ENCODE measurements at regions not wholly inside any gene's neighbourhood (a gene's known extent, or its start where the extent isn't known, plus 50 kb on each side); places are given as distances from the start of the nearest gene placed in this dataset.

- TF ChIP-seq, protein P1, sequence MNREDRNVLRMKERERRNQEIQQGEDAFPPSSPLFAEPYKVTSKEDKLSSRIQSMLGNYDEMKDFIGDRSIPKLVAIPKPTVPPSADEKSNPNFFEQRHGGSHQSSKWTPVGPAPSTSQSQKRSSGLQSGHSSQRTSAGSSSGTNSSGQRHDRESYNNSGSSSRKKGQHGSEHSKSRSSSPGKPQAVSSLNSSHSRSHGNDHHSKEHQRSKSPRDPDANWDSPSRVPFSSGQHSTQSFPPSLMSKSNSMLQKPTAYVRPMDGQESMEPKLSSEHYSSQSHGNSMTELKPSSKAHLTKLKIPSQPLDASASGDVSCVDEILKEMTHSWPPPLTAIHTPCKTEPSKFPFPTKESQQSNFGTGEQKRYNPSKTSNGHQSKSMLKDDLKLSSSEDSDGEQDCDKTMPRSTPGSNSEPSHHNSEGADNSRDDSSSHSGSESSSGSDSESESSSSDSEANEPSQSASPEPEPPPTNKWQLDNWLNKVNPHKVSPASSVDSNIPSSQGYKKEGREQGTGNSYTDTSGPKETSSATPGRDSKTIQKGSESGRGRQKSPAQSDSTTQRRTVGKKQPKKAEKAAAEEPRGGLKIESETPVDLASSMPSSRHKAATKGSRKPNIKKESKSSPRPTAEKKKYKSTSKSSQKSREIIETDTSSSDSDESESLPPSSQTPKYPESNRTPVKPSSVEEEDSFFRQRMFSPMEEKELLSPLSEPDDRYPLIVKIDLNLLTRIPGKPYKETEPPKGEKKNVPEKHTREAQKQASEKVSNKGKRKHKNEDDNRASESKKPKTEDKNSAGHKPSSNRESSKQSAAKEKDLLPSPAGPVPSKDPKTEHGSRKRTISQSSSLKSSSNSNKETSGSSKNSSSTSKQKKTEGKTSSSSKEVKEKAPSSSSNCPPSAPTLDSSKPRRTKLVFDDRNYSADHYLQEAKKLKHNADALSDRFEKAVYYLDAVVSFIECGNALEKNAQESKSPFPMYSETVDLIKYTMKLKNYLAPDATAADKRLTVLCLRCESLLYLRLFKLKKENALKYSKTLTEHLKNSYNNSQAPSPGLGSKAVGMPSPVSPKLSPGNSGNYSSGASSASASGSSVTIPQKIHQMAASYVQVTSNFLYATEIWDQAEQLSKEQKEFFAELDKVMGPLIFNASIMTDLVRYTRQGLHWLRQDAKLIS (CRISPR knock-in tag; IDR thresholded peaks at IDR 0.05; ENCODE audit: borderline replicate concordance): no peak
- TF ChIP-seq ATF2 (CRISPR knock-in tag; IDR thresholded peaks at IDR 0.05; ENCODE audit: borderline replicate concordance, low read depth): no peak
- TF ChIP-seq NR3C1 (CRISPR knock-in tag; conservative IDR thresholded peaks at IDR 0.05; ENCODE audit: low read depth): no peak
- TF ChIP-seq, protein P2, sequence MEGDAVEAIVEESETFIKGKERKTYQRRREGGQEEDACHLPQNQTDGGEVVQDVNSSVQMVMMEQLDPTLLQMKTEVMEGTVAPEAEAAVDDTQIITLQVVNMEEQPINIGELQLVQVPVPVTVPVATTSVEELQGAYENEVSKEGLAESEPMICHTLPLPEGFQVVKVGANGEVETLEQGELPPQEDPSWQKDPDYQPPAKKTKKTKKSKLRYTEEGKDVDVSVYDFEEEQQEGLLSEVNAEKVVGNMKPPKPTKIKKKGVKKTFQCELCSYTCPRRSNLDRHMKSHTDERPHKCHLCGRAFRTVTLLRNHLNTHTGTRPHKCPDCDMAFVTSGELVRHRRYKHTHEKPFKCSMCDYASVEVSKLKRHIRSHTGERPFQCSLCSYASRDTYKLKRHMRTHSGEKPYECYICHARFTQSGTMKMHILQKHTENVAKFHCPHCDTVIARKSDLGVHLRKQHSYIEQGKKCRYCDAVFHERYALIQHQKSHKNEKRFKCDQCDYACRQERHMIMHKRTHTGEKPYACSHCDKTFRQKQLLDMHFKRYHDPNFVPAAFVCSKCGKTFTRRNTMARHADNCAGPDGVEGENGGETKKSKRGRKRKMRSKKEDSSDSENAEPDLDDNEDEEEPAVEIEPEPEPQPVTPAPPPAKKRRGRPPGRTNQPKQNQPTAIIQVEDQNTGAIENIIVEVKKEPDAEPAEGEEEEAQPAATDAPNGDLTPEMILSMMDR (IDR thresholded peaks at IDR 0.05): no peak
- no peak for TF ChIP-seq CREB1 (CRISPR knock-in tag; IDR thresholded peaks at IDR 0.05)
- no peak for TF ChIP-seq HMGXB4 (CRISPR knock-in tag; IDR thresholded peaks at IDR 0.05)
- no peak for TF ChIP-seq ATF1 (CRISPR knock-in tag; IDR thresholded peaks at IDR 0.05)
Measured at GRCh38 chr11:101202614-101203013, 73.0 kb upstream of the PGR start.

Data from WTC11 (cell line).